Endothelial cell (in vitro differentiated cells): ENCODE measurements at regions not wholly inside any gene's neighbourhood (a gene's known extent, or its start where the extent isn't known, plus 50 kb on each side); places are given as distances from the start of the nearest gene placed in this dataset.
A peak's percentile ranks its signal among the peaks of the same experiment; 100 is the strongest.

Experiments
- DNase-seq: peaks from one replicate; pipeline ENCODE4 v3.0.0; 2021; ENCODE audit warnings: low spot score
- H3K27ac Mint-ChIP-seq: one replicate; pipeline ENCODE4 v1.8.0; 2021; ENCODE audit warnings: mixed read lengths, inconsistent platforms; ENCODE audit not compliant: unreplicated experiment
- H3K27me3 Mint-ChIP-seq: one replicate; pipeline ENCODE4 v1.8.0; 2021; ENCODE audit warnings: mild to moderate bottlenecking, moderate library complexity, mixed read lengths, inconsistent platforms; ENCODE audit not compliant: unreplicated experiment
- H3K36me3 Mint-ChIP-seq: one replicate; pipeline ENCODE4 v1.8.0; 2021; ENCODE audit warnings: mild to moderate bottlenecking, low read depth, mixed read lengths, inconsistent platforms; ENCODE audit not compliant: unreplicated experiment
- H3K4me1 Mint-ChIP-seq: one replicate; pipeline ENCODE4 v1.8.0; 2021; ENCODE audit warnings: mild to moderate bottlenecking, mixed read lengths, inconsistent platforms; ENCODE audit not compliant: unreplicated experiment
- H3K4me3 Mint-ChIP-seq: one replicate; pipeline ENCODE4 v1.8.0; 2021; ENCODE audit warnings: mild to moderate bottlenecking, mixed read lengths, inconsistent platforms; ENCODE audit not compliant: unreplicated experiment
- H3K9me3 Mint-ChIP-seq: one replicate; pipeline ENCODE4 v1.8.0; 2021; ENCODE audit warnings: mixed read lengths, inconsistent platforms; ENCODE audit not compliant: unreplicated experiment
- CTCF ChIP-seq: fragments of 200-600 bp; sonication (generic); IDR thresholded peaks from one replicate; pipeline ENCODE4 v1.5.0; 2021; ENCODE audit warnings: antibody characterized with exemption; ENCODE audit not compliant: unreplicated experiment

- H3K4me3 Mint-ChIP-seq, result no peak overlapping the region
These were observed 188.4 kb downstream of the ABHD5 start for GRCh38 chr3:43879166-43879565.

GRCh38 chr3:43882976-43883680 lies 192.4 kb downstream of the ABHD5 start:
- H3K36me3 Mint-ChIP-seq, result no peaks in the 10 kb centered on the region
- peaks cover 3% of the 10 kb centered on the region for H3K27me3 Mint-ChIP-seq
- H3K4me1 Mint-ChIP-seq, result no peaks in the 10 kb centered on the region
- no peak overlapping the region for H3K4me3 Mint-ChIP-seq
- no peaks in the 10 kb centered on the region for H3K9me3 Mint-ChIP-seq
- no peak for TF ChIP-seq CTCF
- H3K27ac Mint-ChIP-seq, result no peak overlapping the region
- no peak for DNase-seq

More at GRCh38 chr3:43879166-43879565, 188.4 kb downstream of the ABHD5 start:
- no peaks in the 10 kb centered on the region for H3K36me3 Mint-ChIP-seq
- TF ChIP-seq CTCF, result no peak
- DNase-seq, result peak; percentile 30
- peaks cover 3% of the 10 kb centered on the region for H3K27me3 Mint-ChIP-seq
- no peaks in the 10 kb centered on the region for H3K9me3 Mint-ChIP-seq
- H3K27ac Mint-ChIP-seq, result no peak overlapping the region
- no peaks in the 10 kb centered on the region for H3K4me1 Mint-ChIP-seq

GRCh38 chr3:43883729-43884396 lies 193.1 kb downstream of the ABHD5 start:
- H3K27me3 Mint-ChIP-seq, result peaks cover 3% of the 10 kb centered on the region
- H3K4me3 Mint-ChIP-seq, result no peak overlapping the region

GRCh38 chr3:43884581-43884980 lies 193.8 kb downstream of the ABHD5 start:
- H3K4me1 Mint-ChIP-seq, result no peaks in the 10 kb centered on the region
- TF ChIP-seq CTCF, result no peak
- peaks cover 3% of the 10 kb centered on the region for H3K27me3 Mint-ChIP-seq
- H3K27ac Mint-ChIP-seq, result no peak overlapping the region
- H3K4me3 Mint-ChIP-seq, result no peak overlapping the region
- no peaks in the 10 kb centered on the region for H3K9me3 Mint-ChIP-seq
- H3K36me3 Mint-ChIP-seq, result no peaks in the 10 kb centered on the region
- DNase-seq, result no peak

More at GRCh38 chr3:43883729-43884396, 193.1 kb downstream of the ABHD5 start:
- no peak for TF ChIP-seq CTCF
- H3K36me3 Mint-ChIP-seq, result no peaks in the 10 kb centered on the region
- H3K4me1 Mint-ChIP-seq, result no peaks in the 10 kb centered on the region
- no peak overlapping the region for H3K27ac Mint-ChIP-seq
- DNase-seq, result no peak
- H3K9me3 Mint-ChIP-seq, result no peaks in the 10 kb centered on the region
